PFSK-1 (cell line): ENCODE measurements at regions not wholly inside any gene's neighbourhood (a gene's known extent, or its start where the extent isn't known, plus 50 kb on each side); places are given as distances from the start of the nearest gene placed in this dataset.

Experiments
- POLR2AphosphoS5 ChIP-seq: IDR thresholded peaks from 2 replicates; pipeline ENCODE4 v1.6.1; 2012; ENCODE audit warnings: low read depth, mild to moderate bottlenecking, control low read depth, low read length, moderate library complexity
- TAF1 ChIP-seq: IDR thresholded peaks from 2 replicates; pipeline ENCODE4 v1.6.1; 2012; ENCODE audit warnings: low read length, control low read depth, borderline replicate concordance; ENCODE audit not compliant: insufficient read depth

DNA sequence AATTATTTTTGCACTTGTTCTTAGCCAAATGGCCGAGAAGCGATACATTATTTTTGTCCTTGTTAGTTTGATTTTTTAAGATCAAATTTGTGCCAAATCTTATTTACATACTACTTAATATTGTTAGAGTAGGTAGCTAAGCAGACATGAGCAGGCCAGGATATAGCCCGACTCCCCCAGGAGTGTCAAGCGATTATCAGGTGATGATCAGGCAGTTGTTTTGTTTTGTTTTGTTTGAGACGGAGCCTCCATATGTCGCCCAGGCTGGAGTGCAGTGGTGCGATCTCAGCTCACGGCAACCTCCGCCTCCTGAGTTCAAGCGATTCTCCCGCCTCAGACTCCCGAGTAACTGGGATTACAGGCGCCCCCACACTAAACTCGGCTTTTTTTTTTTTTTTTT is 71.1 kb downstream of the LYZL2 start:
- TF ChIP-seq POLR2AphosphoS5 (no peak), TAF1 (no peak)
